ENCODE measurements at regions not wholly inside any gene's neighbourhood (a gene's known extent, or its start where the extent isn't known, plus 50 kb on each side); places are given as distances from the start of the nearest gene placed in this dataset.

DNA sequence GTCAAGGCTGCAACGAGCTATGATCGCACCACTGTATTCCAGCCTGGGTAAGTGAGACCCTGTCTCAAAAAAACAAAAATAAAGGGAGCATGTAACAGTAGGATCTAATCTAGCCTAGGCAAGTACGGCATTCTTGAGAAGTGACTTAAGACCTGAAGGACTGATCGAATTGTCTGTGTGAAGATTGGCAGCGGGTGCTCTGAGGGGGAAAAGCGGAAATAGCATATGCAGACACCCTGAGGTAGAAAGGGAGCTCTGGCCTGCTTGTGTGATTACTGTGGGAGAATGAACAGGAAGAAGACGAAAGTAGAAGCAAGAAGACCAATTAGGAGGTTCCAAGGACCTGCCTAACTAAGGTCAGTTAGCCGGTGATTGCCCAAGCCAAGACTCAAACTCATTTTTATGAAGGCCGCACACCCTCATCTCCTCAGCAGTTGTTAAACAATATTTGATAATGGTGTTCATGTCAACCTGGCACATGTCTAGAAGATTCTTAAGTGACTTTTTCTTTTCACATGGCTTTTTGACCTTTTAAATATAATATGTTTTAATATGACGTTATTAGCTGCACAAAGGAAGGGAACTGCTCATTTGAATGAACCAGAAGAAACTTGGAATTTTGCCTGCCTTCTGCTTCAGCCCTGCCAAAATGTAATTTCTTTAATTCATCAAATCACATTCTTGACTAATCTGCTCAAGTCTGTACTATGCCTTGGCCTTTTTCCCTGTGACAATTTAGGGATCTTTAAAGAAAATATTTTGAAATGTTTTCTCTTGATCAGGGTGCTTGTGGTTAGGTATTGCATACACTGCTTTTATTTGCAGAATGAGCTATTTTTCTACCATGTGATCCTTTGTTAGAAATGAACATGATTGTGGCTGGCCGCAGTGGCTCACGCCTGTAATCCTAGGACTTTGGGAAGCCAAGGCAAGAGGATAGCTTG, 289.2 kb upstream of the DMRT1 start:
- DNase-seq: no peak

DNA sequence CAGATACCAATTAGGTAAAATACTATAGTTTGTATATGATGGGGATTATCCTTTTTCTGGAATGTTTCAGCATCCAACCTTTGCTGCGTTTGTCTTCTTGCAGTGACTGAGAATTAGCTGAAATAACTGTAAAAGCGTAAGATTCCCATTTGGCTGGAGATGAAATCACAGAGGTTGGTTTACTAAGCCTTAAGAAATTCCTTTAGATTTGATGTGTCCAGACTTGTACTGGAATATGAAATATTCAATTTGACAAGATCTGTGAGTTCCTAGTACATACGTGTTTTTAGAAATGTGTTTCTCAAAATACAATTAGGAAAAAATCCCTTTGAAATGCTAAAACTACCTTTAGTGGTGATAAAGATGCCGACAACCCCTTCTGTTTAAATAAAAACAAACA, 286.0 kb upstream of the DMRT1 start:
- DNase-seq: no peak

DNA sequence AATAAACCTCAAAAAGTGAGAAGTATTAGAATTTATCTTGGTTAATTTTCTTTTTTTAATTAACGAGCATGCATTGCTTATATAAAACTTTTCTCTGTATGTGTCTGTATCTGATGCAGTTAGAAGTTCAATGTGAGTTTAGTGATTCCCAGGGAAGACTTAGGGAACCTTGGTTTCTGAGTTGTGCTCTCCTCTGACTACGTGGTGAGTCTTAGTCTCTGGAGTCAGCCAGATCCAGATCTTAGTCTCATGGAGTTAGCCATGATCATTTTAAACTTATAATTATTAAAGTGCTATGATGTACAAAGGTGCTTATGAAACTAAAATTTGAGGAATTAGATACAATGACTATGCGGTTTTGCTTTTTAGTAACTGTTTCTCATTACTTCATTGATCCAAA, 285.3 kb upstream of the DMRT1 start:
- no peak for DNase-seq

DNA sequence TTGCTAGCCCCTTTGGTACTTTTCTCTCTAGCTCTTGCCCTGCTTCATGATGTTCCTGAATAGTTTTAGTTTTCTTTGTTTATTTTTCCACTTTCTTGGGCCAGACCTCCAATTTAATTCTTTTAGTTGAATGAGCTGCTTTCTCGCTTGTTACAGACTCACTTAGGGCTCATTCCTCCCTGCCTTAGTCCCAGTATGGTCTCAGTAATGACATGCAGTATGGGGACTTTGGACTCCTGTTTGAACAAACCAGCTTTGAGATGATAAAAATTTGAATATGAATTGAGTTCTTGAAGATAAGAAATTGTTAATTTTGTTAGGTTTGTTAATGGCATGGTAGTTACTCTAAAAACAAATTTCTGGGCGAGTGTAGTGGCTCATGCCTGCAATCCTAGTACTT, 284.8 kb upstream of the DMRT1 start:
- no peak for DNase-seq

DNA sequence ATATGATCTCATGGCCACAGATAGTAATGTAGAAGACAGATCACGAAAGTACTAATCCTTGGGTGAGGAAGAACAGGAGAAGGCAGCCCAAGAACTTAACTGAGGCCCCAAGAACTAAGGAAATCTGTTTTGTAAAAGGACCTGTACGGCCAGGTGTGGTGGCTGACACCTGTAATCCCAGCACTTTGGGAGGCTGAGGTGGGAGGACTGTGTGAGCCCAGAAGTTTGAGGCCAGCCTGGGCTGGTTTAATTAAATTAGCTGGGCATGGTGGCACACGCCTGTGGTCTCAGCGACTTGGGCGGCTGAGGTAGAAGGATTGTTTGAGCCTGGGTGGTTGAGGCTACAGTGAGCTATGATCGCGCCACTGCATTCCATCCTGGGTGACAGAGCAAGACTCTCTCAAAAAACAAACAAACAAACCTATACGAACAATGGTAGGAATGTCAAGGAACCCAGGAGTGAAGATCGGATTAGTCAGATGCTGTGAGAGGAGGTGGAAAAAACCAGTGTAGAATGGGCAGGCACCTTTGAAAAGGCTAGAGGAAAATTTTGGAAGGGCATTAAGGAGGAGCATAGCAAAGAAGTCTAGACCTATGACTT, 283.8 kb upstream of the DMRT1 start:
- no peak for DNase-seq

DNA sequence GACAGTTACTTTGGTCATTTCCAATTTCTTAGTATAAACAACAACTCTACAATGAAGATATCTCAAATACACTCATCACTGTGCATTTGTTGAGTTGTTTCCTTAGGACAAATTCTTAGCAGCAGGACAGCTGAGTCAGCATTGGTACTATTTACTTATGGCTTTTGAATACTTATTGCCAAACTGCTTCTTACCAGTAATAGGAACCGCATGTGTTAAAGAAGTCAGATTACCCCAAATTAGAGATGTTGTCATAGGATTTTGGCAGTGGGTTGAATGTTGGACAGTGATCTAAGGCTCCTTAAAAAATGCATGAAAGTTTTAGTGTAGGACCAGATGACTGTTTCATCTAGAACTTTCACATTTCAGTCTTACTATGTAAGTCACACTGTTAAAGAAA, 280.1 kb upstream of the DMRT1 start:
- no peak for DNase-seq

DNA sequence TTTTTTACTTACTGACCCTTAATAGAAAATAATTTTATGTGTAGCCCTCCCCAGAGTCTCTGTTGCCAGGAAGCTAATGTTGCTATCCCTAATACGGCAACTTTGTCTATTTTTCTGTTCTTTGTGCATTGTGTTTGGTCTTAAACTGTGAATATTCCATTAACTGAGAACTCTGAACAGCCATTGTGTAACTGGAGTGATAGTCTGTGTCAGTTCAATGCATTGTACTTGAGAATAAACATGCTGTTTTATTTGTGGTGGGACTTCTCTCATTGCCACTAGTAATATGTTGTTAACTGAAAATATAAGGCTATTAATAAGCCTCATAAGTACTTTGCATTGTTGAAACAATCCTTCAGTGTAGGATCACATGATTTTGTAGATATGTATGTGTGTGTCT, 278.3 kb upstream of the DMRT1 start:
- DNase-seq: no peak

DNA sequence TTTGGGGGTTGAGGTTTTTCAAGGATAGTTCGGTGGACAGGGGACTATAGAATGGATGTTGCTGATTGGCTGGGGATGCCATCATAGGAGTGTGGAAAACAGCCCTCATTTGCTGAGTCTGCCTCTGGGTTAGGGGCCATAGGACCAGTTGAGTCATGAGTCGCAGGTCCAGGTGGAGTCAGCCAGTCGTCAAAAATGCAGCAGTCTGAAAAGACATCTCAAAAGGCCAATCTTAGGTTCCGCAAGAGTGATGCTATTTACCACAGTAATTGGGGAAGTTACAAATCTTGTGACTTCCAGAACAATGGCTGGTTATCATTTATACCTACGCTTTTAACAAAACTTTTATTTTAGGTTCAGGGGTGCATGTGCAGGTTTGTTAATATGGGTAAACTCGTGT, 276.0 kb upstream of the DMRT1 start:
- DNase-seq: no peak

DNA sequence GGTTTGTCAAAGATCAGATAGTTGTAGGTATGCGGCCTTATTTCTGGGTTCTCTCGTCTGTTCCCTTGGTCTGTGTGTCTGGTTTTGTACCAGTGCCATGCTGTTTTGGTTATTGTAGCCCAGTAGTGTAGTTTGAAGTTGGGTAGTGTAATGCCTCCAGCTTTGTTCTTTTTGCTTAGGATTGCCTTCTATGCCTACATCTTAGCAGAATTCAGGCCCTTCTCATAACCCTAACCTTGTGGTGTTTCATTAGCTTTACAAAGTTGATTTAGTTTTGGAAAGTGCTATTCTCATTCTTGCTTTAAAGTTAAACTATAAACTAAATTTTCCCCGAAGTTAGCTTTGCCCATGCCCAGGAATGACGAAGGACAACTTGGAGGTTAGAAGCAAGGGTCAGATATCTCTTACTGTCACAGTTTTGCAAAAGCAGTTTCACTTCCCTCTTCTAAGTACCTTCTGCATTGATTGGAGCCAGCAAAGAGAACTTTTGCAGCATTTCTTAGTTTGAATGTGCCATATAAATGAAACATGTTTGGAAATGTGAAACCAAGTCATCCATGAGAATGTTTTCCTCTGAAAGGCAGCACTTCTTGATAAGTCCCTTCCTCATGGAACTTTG, 274.3 kb upstream of the DMRT1 start:
- DNase-seq: no peak

DNA sequence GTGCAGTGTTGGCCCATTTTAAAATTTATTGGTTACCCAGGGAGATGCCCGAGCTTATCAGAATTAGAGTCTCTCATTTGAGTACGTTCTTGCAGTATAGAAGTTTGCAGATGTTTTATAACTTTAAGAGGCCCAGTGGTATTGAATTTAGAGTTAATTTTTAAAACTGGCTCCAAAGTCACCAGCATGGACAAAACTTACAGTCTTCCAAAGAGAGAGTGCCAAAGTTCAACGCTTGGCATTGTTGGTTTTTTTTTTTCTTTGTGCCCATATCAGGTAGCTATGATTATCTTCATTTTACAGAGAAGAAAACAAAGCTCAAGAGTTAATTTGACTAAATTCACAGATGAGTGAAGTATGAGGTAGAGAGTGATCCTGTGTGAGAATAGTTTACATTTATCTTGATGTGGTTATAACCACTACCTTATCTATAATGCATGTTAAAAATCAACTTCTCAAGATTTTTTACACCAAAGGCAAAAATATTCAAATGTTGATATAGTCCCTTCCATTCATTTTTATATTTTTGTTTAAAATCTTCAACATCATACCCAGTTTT, 273.7 kb upstream of the DMRT1 start:
- no peak for DNase-seq

DNA sequence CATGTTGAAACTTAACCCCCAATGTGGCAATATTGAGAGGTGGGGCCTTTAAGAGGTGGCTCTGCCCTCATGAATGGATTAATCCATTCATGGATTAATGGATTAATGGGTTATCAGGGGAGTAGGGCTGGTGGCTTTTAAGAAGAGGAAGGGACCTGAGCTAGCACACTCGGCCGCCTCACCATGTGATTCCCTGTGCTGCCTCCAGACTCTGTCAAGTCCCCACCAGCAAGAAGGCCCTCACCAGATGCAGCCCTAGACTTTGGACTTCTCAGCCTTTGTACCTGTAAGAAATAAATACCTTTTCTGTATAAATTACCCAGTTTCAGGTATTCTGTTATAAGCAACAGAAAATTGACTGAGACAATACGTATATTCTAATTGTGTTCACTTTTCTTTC, 272.2 kb upstream of the DMRT1 start:
- DNase-seq: no peak

DNA sequence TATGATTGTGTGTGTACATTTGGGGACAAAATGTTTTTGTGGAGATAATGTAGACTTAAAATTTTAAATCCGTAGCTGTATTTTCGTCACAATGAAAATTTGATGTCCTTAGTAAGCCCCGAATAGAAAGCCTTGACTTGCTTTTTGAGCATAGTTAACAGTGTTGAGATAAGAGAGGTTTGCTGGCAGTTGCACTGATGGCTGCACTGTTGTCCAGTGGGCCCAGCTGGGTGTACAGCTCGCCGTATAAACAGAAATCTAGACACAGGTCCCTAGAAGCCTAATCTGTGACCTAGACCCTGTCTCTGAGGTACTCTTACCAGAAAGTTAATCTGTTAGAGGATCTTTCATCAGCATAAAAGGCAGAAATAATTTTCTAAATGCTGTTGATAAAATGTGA, 271.3 kb upstream of the DMRT1 start:
- DNase-seq: no peak

DNA sequence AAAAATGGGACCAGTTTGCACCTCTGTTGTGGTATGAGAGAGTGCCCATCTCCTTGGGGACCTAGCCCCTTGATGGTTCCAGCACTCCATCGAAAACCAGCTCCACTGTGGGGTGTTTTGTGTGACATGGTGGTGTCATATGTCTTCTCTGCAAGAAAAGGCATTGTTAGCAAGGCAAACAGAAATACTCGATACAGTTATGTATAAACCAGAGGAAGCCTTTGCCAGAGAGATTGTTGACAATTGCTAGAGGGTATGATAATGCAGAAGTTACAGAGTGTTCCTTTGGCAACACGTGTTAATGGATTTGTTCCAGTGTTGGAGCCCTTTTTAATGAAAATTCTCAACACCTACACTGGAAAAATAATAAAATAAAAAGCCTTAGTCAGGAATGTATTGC, 270.4 kb upstream of the DMRT1 start:
- no peak for DNase-seq

DNA sequence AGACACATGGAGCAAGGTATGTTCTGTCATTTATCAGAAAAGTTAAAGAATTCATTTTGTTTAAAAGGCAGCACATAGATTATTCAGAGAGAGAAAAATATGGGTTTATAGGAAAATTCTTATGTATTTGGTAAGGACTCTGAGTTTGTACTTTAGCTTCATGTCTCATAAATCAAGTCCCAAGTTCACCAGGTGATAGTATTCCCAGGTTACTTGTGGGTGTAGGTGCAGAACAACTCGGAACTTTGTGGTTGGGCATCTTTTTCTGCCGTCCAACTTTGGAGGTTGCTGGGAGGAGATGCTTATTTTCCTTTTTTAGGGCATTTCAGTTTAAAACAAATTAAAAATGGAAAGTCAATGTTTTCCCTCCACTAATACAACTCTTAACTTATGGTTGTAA, 269.8 kb upstream of the DMRT1 start:
- DNase-seq: no peak

DNA sequence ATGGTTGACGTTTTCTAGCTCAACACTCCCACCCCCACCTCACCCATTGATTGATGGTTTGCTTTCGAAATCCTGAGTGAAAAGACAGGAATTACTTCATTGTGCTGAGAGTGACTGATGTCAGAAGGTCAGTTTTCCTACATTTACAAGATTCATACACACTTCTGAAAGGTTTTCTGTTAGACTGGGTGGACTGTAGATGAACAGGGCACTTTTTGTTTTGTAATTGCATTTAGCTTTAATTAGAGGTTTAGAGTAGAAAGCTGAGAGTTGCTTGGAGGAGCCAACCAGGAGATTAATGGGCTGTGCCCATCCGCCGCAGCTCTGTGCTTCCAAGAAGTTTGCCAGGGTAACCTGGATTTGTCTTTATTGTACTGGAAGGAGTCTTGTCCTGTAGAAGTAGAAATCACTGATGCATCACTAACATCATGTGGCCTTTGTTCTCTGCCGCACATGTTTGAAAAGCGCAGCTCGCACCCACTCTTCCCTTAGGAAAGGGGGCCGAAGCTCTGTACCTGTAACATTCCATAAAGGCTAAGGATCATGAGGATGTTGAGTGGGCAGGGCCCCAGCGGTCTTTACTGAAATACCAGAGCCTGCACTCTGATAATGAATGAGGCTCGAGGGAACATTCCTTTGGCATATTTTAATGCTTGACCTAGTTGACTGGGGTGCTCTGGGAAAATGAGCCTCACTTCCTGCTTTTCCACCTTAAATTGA, 267.6 kb upstream of the DMRT1 start:
- no peak for DNase-seq

DNA sequence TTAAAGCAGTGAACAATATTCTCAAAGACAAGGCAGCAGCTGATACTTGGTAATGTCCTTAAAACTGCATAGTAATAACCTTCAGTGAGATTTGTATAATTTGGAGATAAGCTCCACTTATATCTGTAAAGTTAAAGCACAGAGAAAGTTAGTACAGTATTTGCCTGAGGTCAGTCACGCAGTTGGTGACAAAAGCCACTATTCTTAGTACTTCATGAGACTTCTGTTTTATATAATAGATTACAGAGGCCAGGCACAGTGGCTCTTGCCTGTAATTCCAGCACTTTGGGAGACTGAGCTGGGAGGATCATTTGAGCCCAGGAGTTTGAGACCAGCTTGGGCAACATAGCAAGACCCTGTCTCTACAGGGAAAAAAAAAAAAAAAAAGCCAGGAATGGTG, 266.4 kb upstream of the DMRT1 start:
- no peak for DNase-seq

DNA sequence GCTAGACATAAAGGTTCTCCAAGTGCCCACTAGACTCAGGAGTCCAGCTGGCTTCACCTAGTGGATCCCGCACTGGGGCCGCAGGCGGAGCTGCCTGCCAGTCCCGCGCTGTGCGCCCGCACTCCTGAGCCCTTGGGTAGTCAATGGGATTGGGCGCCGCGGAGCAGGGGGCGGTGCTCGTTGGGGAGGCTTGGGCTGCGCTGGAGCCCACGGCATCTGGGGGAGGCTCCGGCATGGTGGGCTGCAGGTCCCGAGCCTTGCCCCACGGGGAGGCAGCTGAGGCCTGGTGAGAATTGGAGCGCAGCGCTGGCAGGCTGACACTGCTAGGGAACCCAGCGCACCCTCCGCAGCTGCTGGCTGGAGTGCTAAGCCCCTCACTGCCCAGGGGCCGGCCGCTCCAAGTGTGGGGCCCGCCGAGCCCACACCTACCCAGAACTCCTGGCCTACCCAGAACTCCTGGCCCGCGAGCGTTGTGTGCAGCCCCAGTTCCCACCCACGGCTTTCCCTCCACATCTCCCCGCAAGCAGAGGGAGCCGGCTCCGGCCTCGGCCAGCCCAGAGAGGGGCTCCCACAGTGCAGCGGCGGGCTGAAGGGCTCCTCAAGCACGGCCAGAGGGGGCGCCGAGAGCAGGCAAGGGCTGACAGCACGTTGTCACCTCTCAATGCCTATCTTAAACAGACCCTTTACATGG, 260.7 kb upstream of the DMRT1 start:
- DNase-seq: no peak

DNA sequence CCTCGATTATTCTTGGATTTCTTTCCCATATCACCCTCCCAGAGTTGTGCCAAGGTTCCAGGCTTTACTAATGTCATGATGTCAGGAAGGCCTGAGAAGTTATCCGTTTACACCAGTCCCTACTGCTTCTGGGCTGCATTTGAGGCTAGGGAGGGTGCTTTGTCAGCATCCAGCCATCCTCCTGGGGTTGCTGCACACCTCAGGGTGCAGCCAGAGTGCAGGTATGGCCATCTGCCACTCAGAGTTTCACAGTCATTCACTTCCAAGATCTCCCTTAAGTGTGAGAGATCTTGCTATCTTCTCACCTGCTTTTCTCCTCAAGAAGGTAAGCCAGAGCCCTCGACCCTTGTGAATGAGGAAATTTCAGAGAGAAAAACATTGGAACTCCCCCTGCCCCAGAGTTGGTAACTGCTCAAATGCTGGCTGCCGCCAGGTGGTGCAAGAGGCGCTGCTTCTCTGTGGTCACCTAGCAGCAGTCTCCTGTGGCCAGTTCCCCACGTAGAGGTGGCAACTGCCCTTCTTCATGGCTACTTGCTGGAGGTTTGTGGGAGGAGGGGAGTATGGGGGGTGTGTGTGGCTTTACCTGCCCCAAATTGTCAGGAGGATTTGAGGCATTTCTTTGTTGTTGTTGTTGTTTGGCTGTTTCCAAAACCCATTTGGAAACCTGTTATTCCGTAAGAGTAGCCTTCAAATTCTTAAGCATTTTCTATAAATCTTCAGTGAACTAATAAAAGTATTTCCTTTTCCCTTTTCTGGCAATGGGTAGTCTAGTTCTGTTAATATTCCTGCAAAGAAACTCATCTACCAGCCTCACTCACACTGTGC, 259.6 kb upstream of the DMRT1 start:
- no peak for DNase-seq

DNA sequence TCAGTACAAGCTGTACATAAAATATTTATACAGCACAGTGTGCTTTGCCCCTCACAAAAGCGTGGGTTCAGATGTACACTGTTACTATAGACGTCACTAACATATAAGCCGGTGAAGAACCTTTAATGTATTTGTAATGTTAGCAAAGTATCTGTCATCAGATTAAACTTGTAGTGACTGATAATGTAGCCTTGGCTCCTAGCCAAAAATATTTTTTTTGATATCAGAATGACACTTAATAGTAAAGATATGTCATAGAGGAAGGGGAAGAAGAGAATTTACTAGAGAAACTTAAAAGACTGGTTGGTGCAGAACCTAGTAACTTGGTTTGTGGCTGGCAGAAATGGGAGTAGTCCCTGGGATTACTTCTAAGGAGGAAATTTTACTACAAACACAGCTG, 258.7 kb upstream of the DMRT1 start:
- DNase-seq: no peak

DNA sequence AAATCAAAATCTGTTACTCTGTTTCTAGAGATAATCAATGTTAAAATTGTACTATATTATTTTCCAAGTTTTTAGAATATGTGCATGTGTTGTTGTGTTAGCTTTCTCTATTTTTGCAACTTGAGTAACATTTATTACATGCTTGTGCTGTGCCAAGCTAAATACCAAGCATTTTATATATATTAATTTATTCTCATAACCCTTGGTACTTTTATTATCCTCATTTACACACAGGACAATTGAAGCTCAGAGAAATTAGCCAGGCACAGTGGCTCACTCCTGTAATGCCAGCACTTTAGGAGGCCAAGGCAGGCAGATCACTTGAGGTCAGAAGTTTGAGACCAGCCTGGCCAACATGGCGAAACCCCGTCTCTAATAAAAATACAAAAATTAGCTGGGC, 254.0 kb upstream of the DMRT1 start:
- DNase-seq: no peak

DNA sequence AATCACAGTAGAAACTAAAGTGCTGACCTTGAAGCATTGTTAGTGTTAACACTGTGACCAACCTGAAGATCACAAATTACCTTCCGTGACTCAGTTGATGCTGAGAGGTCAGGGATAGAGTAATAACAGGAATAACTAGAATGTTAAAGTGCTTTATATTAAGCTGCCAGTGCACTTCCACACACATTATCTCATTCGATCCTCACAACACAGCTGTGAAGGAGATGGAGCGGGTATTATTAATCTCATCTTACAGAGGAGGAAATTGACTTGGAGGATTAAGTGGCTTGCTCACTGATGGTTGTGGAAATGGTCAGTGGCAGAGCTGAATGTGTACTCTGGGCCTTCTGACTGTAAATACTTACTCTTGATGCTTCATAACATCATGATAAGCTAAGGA, 252.5 kb upstream of the DMRT1 start:
- no peak for DNase-seq
